A673 (cell line): ENCODE measurements at regions not wholly inside any gene's neighbourhood (a gene's known extent, or its start where the extent isn't known, plus 50 kb on each side); places are given as distances from the start of the nearest gene placed in this dataset.

Experiments used
- BruUV-seq: library from RNA; stranded (reverse); fragments of 400-500 nt; replicated peaks from 2 replicates; lab custom pipeline; 2021; lab: Mats Ljungman, UMichigan
- CTCF ChIA-PET: fragments of 300-600 bp; sonication (Branson Sonifier 250); formaldehyde crosslinking; loops from one replicate; lab custom pipeline; 2022; ENCODE audit warnings: antibody characterized with exemption; lab: Charles Lee
- POLR2A ChIA-PET: fragments of 300-600 bp; sonication (Branson Sonifier 250); formaldehyde crosslinking; loops from one replicate; lab custom pipeline; 2022; ENCODE audit warnings: antibody characterized with exemption; ENCODE audit not compliant: low non-redundant PET; lab: Charles Lee
- DNase-seq: peaks from one replicate; pipeline ENCODE4 v3.0.0-alpha.2; 2015; ENCODE audit warnings: low spot score
- H3K27ac ChIP-seq: fragments of 200-600 bp; sonication (generic); 2 replicates; pipeline ENCODE4 v1.5.1; 2016; ENCODE audit warnings: mixed run types, low read depth, mild to moderate bottlenecking, mixed read lengths, antibody characterized with exemption, low read length; ENCODE audit not compliant: poor library complexity, severe bottlenecking
- H3K27me3 ChIP-seq: fragments of 200-600 bp; sonication (generic); replicated peaks from 2 replicates; pipeline ENCODE4 v1.6.1; 2017; ENCODE audit warnings: mixed run types, low read depth, mild to moderate bottlenecking, mixed read lengths, antibody characterized with exemption, low read length; ENCODE audit not compliant: insufficient read depth, poor library complexity
- H3K36me3 ChIP-seq: fragments of 200-600 bp; sonication (generic); 2 replicates; pipeline ENCODE4 v1.6.1; 2016; ENCODE audit warnings: mixed run types, mild to moderate bottlenecking, mixed read lengths, antibody characterized with exemption, low read length; ENCODE audit not compliant: insufficient read depth, poor library complexity, severe bottlenecking
- H3K4me1 ChIP-seq: fragments of 200-600 bp; sonication (generic); 2 replicates; pipeline ENCODE4 v1.6.1; 2017; ENCODE audit warnings: mixed run types, mild to moderate bottlenecking, mixed read lengths, antibody characterized with exemption, low read length; ENCODE audit not compliant: insufficient read depth, poor library complexity, severe bottlenecking
- H3K4me3 ChIP-seq: fragments of 200-600 bp; sonication (generic); 2 replicates; pipeline ENCODE4 v1.5.1; 2016; ENCODE audit warnings: low read depth, mixed run types, mild to moderate bottlenecking, mixed read lengths, low read length; ENCODE audit not compliant: poor library complexity, severe bottlenecking
- H3K9me3 ChIP-seq: fragments of 200-600 bp; sonication (generic); 2 replicates; pipeline ENCODE4 v1.6.1; 2016; ENCODE audit warnings: mixed run types, low read depth, mild to moderate bottlenecking, mixed read lengths, antibody characterized with exemption, low read length; ENCODE audit not compliant: poor library complexity, severe bottlenecking
- EZH2 ChIP-seq: fragments of 200-600 bp; sonication (generic); IDR thresholded peaks from 2 replicates; pipeline ENCODE4 v1.6.1; 2017; ENCODE audit warnings: borderline replicate concordance, low read depth, mild to moderate bottlenecking, mixed read lengths, antibody characterized with exemption, low read length; ENCODE audit not compliant: poor library complexity, severe bottlenecking
- intact Hi-C: fragments of 100-400 bp; cut with micrococcal nuclease; formaldehyde crosslinking; loops from one replicate; pipeline ENCODE4 v1.10.0; 2022; ENCODE audit not compliant: unreplicated experiment
- TF ChIP-seq, protein P1 (sequence below): fragments of 300-800, 200-600 bp; sonication (generic); conservative IDR thresholded peaks from 2 replicates; pipeline ENCODE4 v1.5.1; 2017; ENCODE audit warnings: low read depth, mild to moderate bottlenecking, antibody characterized with exemption, low read length, moderate library complexity, mixed read lengths

GRCh38 chr6:94464018-94464510 is 1044.7 kb upstream of the EPHA7 start:
- H3K27me3 ChIP-seq = no peaks in the 10 kb centered on the region
- H3K4me3 ChIP-seq = no peak overlapping the region
- no peak for DNase-seq
- no peaks in the 10 kb centered on the region for H3K36me3 ChIP-seq
- no peak for TF ChIP-seq EZH2
- TF ChIP-seq, protein P1, sequence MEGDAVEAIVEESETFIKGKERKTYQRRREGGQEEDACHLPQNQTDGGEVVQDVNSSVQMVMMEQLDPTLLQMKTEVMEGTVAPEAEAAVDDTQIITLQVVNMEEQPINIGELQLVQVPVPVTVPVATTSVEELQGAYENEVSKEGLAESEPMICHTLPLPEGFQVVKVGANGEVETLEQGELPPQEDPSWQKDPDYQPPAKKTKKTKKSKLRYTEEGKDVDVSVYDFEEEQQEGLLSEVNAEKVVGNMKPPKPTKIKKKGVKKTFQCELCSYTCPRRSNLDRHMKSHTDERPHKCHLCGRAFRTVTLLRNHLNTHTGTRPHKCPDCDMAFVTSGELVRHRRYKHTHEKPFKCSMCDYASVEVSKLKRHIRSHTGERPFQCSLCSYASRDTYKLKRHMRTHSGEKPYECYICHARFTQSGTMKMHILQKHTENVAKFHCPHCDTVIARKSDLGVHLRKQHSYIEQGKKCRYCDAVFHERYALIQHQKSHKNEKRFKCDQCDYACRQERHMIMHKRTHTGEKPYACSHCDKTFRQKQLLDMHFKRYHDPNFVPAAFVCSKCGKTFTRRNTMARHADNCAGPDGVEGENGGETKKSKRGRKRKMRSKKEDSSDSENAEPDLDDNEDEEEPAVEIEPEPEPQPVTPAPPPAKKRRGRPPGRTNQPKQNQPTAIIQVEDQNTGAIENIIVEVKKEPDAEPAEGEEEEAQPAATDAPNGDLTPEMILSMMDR = no peak
- peaks cover 7% of the 10 kb centered on the region for H3K4me1 ChIP-seq
- no peak overlapping the region for H3K27ac ChIP-seq
- ChIA-PET CTCF (no interaction called here), POLR2A (no interaction called here)
- BruUV-seq = no TSS peak
- intact Hi-C loops = no loop called here
- H3K9me3 ChIP-seq = no peaks in the 10 kb centered on the region

GRCh38 chr6:94463306-94463705 is 1043.9 kb upstream of the EPHA7 start:
- no peak for DNase-seq
- CTCF ChIA-PET = no interaction called here

DNA sequence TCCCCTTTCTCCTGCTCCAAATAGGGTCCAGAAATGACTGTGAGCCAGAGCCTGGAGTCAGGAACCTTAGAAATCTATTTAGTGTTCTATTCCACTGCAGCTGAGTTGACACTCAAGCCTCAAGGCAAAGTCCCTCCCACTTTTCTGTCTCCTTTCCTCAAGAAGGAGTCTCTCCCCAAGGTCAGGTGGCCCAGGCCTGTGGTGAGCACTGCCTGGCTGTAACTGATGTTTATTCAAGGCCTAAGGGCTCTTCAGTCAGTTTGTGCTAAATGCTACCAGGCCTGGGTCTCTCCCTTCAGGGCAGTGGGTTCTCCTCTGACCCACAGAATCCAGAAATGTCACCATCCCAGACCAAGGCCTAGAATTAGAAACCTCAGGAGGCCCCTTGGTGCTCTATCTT is 1042.9 kb upstream of the EPHA7 start:
- ChIA-PET POLR2A (no interaction called here), CTCF (no interaction called here)
- DNase-seq = no peak
- no TSS peak for BruUV-seq
- Histone ChIP-seq H3K9me3 (no peaks in the 10 kb centered on the region), H3K36me3 (no peaks in the 10 kb centered on the region), H3K27me3 (no peaks in the 10 kb centered on the region), H3K4me1 (no peaks in the 10 kb centered on the region), H3K4me3 (no peak overlapping the region), H3K27ac (no peak overlapping the region)
- intact Hi-C loops = no loop called here
- TF ChIP-seq, protein P1 = no peak
- no peak for TF ChIP-seq EZH2

More at GRCh38 chr6:94463306-94463705, 1043.9 kb upstream of the EPHA7 start:
- POLR2A ChIA-PET = no interaction called here
- H3K36me3 ChIP-seq = no peaks in the 10 kb centered on the region
- no peaks in the 10 kb centered on the region for H3K27me3 ChIP-seq
- H3K4me3 ChIP-seq = no peak overlapping the region
- BruUV-seq = no TSS peak
- no peak overlapping the region for H3K27ac ChIP-seq
- intact Hi-C loops = no loop called here
- TF ChIP-seq, protein P1 = no peak
- TF ChIP-seq EZH2 = no peak
- no peaks in the 10 kb centered on the region for H3K9me3 ChIP-seq
- no peaks in the 10 kb centered on the region for H3K4me1 ChIP-seq
